ENCODE measurements at regions not wholly inside any gene's neighbourhood (a gene's known extent, or its start where the extent isn't known, plus 50 kb on each side); places are given as distances from the start of the nearest gene placed in this dataset.

GRCh38 chrX:123077631-123078030 lies 106.4 kb upstream of the GRIA3 start:
- TF ChIP-seq CTCF (IDR thresholded peaks at IDR 0.05; ENCODE audit: borderline replicate concordance, extremely low read depth, low read length, poor library complexity, severe bottlenecking) (no peak), EZH2 (IDR thresholded peaks at IDR 0.05; ENCODE audit: borderline replicate concordance, low read depth, low read length, severe bottlenecking) (no peak)

All from DND-41 (cell line).